ENCODE measurements at regions not wholly inside any gene's neighbourhood (a gene's known extent, or its start where the extent isn't known, plus 50 kb on each side); places are given as distances from the start of the nearest gene placed in this dataset.

- TF ChIP-seq YY1 (IDR thresholded peaks at IDR 0.05; ENCODE audit: low read depth) (no peak), FOXM1 (IDR thresholded peaks at IDR 0.05; ENCODE audit: borderline replicate concordance, low read depth) (no peak), ZBTB7A (IDR thresholded peaks at IDR 0.05; ENCODE audit: low read depth) (no peak), REST (IDR thresholded peaks at IDR 0.05; ENCODE audit: low read depth) (no peak), TAF1 (IDR thresholded peaks at IDR 0.05; ENCODE audit: low read depth) (no peak), TCF12 (IDR thresholded peaks at IDR 0.05; ENCODE audit: low read depth) (no peak), RAD21 (IDR thresholded peaks at IDR 0.05; ENCODE audit: low read depth) (no peak), EP300 (IDR thresholded peaks at IDR 0.05; ENCODE audit: borderline replicate concordance) (no peak), CEBPB (IDR thresholded peaks at IDR 0.05) (no peak), TEAD4 (IDR thresholded peaks at IDR 0.05) (no peak), NFIC (IDR thresholded peaks at IDR 0.05) (no peak), CREB1 (IDR thresholded peaks at IDR 0.05; ENCODE audit: low read depth) (no peak), EGR1 (IDR thresholded peaks at IDR 0.05) (no peak)
- TF ChIP-seq, protein P1, sequence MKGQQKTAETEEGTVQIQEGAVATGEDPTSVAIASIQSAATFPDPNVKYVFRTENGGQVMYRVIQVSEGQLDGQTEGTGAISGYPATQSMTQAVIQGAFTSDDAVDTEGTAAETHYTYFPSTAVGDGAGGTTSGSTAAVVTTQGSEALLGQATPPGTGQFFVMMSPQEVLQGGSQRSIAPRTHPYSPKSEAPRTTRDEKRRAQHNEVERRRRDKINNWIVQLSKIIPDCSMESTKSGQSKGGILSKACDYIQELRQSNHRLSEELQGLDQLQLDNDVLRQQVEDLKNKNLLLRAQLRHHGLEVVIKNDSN (IDR thresholded peaks at IDR 0.05): no peak
- TF ChIP-seq, protein P2, sequence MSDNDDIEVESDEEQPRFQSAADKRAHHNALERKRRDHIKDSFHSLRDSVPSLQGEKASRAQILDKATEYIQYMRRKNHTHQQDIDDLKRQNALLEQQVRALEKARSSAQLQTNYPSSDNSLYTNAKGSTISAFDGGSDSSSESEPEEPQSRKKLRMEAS (IDR thresholded peaks at IDR 0.05): no peak
Observed at GRCh38 chr14:29459969-29460560, 467.6 kb downstream of the PRKD1 start.

GRCh38 chr14:29461101-29461500, 466.5 kb downstream of the PRKD1 start:
- TF ChIP-seq TEAD4 (IDR thresholded peaks at IDR 0.05): no peak
- no peak for TF ChIP-seq TAF1 (IDR thresholded peaks at IDR 0.05; ENCODE audit: low read depth)
- TF ChIP-seq EP300 (IDR thresholded peaks at IDR 0.05; ENCODE audit: borderline replicate concordance): no peak
- TF ChIP-seq CEBPB (IDR thresholded peaks at IDR 0.05): no peak
- TF ChIP-seq EGR1 (IDR thresholded peaks at IDR 0.05): no peak
- no peak for TF ChIP-seq ZBTB7A (IDR thresholded peaks at IDR 0.05; ENCODE audit: low read depth)
- no peak for TF ChIP-seq TCF12 (IDR thresholded peaks at IDR 0.05; ENCODE audit: low read depth)
- no peak for TF ChIP-seq REST (IDR thresholded peaks at IDR 0.05; ENCODE audit: low read depth)
- no peak for TF ChIP-seq NFIC (IDR thresholded peaks at IDR 0.05)
- no peak for TF ChIP-seq RAD21 (IDR thresholded peaks at IDR 0.05; ENCODE audit: low read depth)
- TF ChIP-seq YY1 (IDR thresholded peaks at IDR 0.05; ENCODE audit: low read depth): no peak
- no peak for TF ChIP-seq CREB1 (IDR thresholded peaks at IDR 0.05; ENCODE audit: low read depth)
- no peak for TF ChIP-seq FOXM1 (IDR thresholded peaks at IDR 0.05; ENCODE audit: borderline replicate concordance, low read depth)
- TF ChIP-seq, protein P1 (IDR thresholded peaks at IDR 0.05): no peak
- TF ChIP-seq, protein P2 (IDR thresholded peaks at IDR 0.05): no peak

DNA sequence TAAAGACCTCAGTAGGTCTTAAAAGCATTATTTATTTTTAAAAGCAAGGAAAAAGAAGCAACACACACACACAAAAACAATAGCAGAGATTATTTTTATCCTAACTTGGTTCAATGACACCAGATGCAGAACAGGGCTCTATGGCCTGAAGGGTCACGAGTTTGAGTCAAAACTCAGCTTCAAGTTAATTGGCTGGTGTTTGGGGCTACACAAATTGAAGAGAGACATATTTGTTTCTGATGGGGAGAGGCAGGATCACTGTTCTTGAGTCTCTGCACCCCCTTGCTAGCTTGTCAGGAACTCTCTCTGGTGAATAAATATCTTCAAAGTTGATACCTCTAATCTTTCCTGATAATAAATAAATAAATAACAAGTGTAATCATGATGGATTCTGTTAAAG, 466.1 kb downstream of the PRKD1 start:
- no peak for TF ChIP-seq CEBPB (IDR thresholded peaks at IDR 0.05)
- no peak for TF ChIP-seq NFIC (IDR thresholded peaks at IDR 0.05)
- no peak for TF ChIP-seq ZBTB7A (IDR thresholded peaks at IDR 0.05; ENCODE audit: low read depth)
- no peak for TF ChIP-seq CREB1 (IDR thresholded peaks at IDR 0.05; ENCODE audit: low read depth)
- TF ChIP-seq TEAD4 (IDR thresholded peaks at IDR 0.05): no peak
- TF ChIP-seq, protein P1 (IDR thresholded peaks at IDR 0.05): no peak
- no peak for TF ChIP-seq YY1 (IDR thresholded peaks at IDR 0.05; ENCODE audit: low read depth)
- TF ChIP-seq EP300 (IDR thresholded peaks at IDR 0.05; ENCODE audit: borderline replicate concordance): no peak
- TF ChIP-seq RAD21 (IDR thresholded peaks at IDR 0.05; ENCODE audit: low read depth): no peak
- no peak for TF ChIP-seq TAF1 (IDR thresholded peaks at IDR 0.05; ENCODE audit: low read depth)
- TF ChIP-seq FOXM1 (IDR thresholded peaks at IDR 0.05; ENCODE audit: borderline replicate concordance, low read depth): no peak
- no peak for TF ChIP-seq TCF12 (IDR thresholded peaks at IDR 0.05; ENCODE audit: low read depth)
- no peak for TF ChIP-seq EGR1 (IDR thresholded peaks at IDR 0.05)
- TF ChIP-seq, protein P2 (IDR thresholded peaks at IDR 0.05): no peak
- TF ChIP-seq REST (IDR thresholded peaks at IDR 0.05; ENCODE audit: low read depth): no peak
